T-helper 9 cell (primary cell): ENCODE measurements at regions not wholly inside any gene's neighbourhood (a gene's known extent, or its start where the extent isn't known, plus 50 kb on each side); places are given as distances from the start of the nearest gene placed in this dataset.
"Not testable (repeated sequence)": the region's sequence is repeated elsewhere in the genome, so short reads cannot be mapped to it uniquely, and the experiment has no call there.

ENCODE experiments used
- DNase-seq: peaks from one replicate; pipeline ENCODE4 v3.0.0-alpha.2; 2020

DNA sequence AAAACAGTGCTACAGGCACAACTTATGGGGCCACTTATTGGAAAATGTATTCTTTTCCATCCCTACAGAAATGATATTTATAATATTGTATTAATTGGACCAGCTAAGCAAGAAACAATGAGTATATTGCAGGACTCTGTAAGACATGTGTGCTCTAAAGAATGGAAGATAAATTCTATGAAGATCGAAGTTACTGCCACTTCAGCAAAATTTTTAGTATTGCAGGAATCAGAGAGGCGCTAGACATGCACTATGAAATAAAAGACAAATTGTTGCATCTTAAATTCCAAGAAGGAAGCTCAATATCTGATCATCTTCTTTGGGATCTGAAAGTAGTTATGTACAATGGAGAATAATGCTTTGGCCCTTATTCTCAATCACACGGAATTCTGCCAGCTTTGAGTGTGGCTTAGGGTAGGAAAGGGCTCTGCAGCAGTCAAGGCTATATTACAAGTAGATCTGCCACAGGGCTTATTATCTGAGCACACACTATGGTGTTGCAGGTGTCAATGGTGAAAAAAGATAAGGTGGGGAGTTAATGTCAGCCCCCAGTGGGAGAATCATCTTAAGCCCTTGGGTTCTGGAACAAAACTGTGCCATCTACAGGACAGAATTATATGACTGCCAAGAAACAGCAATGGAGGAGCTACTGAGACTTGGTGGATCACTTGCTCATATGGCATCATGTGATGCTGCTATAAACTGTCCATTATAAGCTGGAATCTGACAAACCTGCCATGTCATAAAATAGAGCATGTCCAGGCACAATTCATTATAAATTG is 334.0 kb upstream of the NDST3 start:
- no peak for DNase-seq

DNA sequence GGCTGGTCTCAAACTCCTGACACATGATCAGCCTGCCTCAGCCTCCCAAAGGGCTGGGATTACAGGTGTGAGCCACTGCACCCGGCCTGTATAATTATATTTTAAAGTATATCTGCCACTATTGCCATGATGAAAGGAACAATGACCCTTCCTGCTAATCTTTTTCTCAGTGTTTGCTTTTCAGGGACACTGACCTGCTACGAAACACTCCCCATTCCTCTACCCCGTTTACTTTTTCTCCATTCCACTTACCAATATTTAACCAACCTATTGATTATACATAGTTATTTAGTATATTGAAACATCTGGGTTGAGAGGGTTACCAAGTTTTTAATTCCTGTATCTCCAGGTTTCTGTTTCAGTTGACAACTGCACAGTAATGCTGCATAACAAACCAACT is 331.9 kb upstream of the NDST3 start:
- no peak for DNase-seq

DNA sequence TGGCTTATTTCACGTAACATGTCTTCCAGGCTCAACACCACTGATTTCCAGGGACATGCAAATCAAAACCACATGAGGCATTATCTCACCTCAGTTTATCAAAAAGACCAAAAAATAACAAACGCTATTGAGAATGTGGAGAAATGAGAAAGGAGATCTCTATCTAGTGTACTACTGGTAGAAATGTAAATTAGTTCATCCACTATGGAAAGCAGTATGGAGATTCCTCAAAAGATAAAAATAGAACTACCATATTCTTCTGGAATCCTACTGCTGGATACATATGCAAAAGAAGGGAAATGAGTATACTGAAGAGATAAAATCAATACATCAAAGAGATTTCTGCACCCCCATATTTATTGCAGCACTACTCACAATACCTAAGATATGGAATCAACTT is 329.6 kb upstream of the NDST3 start:
- no peak for DNase-seq

DNA sequence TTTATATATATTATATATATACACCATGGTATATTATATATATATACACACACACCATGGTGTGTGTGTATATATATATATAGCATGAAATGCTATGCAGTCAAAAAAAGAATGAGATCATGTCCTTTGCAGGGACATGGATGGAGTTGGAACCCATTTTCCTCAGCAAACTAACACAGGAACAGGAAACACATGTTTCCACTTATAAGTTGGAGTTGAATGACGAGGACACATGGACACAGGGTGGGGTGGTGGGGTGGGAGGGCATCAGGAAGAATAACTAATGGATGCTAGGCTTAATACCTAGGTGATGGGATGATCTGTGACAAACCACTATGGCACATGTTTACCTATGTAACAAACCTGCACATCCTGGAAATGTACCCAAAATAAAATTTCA is 293.6 kb upstream of the NDST3 start:
- no peak for DNase-seq

DNA sequence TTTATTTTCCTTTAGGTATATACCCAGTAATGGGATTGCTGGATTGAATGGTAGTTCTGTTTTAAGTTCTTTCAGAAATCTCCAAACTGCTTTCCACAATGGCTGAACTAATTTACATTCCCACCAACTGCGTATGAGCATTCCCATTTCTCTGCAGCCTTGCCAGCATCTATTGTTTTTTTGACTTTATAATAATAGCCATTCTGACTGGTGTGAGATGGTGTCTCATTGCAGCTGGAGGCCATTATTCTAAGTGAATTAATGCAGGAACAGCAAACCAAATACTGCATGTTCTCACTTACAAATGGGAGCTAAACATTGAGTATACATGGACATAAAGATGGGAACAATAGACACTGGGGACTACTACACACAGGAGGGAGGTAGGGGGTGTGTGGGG is 288.9 kb upstream of the NDST3 start:
- DNase-seq = not testable (repeated sequence)

DNA sequence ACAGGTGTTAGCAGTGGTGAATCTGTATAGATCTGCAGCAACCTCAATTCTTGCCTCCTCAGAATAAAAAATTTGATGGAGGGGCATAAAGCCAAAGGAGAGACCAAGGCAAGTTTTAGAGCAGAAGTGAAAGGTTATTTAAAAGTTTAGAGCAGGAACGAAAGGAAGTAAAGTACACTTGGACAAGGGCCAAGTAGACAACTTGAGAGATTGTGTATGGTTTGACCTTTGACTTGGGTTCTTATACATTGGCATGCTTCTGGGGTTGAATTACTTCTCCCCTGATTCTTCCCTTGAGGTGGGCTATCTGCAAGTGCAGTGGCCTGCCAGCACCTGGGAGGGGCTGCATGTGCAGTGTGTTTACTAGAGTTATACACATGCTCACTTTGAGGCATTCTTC is 278.8 kb upstream of the NDST3 start:
- DNase-seq = no peak

DNA sequence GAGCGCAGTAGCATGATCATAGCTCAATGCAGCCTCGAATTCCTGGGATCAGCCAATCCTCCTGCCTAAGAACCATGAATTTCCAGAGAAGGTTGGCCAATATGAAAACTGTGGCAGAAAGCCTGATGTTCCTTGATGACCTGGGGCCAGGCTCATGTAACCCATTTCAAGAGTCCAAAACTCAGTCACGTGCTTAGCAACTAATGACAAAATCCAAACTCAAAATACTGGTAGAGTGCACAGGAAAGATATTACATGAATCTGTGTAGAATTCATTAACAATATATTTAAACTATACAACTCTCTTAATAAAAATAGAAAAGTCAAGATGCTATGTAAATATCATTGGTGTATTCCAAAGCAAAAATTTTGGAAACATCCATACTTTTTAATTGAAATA is 265.7 kb upstream of the NDST3 start:
- no peak for DNase-seq

DNA sequence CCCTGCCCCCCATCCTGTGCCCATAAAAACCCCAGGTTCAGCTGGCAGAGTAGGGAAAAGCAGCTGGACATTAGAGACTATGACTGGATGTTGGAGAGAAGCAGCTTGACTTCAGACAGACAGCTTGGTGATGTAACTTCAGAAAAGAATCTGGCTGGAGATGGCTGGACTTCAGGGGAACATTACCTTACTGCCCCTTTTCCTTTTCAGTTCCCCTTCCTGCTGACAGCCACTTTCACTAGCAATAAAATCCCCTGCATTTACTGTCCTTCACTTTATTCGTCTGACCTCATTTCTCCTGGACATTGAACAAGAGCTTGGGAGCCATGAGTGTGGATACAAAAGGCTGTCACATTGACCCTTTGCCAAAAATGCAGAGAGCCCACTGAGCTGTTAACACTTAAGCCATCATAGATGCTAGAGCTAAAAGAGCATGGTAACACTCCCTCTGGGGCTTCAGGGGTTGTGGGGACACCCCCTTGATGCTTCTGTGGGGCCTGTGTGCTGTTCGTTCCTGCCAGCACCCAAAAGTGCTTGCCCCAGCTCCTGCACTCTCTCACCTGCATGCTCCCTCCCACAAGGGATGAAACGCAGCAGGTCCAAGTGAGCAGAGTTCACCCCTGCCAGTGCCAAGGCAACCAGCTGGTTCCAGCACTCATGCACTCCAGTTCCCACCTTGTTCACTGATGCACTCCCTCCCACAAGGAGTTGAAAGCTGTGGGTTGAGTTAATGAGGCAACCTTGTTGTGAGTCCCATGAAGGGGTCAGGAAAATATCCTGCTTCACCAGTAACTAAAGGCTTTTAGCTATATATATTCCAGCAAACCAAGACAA is 263.8 kb upstream of the NDST3 start:
- DNase-seq = no peak

DNA sequence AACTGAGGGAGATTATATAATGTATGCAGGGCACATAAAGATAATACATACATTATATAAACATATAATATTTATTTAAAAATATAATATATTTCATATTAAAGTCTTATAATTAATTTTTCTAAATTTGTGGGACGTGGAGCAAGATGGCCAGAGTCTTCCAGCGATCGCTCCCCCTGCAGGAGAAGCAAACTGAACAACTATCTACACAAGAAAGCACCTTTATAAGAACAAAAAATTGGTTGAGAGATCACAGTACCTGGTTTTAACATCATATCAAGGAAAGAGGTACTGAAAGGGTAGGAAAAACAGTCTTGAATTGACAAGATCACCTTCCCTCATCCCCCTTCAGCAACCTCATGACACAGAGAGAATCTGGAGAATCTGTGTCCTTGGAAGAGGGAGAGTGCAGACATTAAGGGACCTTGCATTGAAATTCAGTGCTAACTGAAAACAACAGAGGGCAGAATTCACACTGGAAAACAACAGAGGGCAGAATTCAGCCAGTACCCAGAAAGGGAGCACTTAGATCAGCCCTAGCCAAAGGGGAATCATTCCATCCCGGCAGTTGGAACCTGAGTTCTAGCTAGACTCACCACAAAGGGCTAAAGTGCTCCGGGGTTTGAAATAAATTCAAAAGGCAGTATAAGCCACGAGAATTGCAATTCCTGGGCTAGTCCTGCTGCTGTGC is 262.5 kb upstream of the NDST3 start:
- no peak for DNase-seq

DNA sequence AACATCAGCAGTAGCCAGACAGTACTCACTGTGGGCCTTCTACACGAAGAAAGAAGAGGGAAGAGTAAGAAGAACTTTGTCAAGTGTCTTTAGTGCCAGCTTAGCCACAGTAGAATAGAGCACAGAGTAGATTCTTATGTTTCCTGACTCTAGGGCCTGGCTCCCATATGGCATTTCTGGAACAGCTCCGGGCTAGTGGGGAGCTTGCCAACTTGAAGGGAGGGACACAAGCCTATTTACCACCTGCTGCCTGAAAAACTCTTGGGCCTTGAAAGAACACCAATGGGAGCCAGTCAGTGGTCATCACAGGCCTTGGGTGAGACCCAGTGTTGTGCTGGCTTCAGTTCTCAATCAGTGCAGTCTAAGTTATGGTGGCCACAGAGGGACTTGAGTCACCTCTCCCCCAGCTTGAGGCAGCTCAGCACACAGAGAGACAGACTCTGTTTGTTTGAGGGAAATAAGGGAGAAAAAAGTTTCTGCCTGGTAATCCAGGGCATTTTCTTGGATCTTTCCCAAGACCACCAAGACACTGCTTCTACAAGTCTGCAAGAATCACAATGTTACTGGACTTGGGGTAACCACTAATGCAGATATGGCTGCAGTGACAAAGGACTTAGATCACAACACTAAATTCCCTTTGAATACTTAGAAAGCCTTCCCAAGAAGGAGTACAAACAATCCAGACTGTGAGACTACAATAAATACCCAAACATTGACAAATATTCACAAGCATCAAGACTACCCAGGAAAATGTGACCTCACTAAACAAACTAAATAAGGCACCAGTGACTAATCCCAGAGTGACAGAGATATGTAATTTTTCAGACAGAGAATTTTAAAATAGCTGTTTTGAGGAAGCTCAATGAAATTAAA is 261.0 kb upstream of the NDST3 start:
- no peak for DNase-seq

DNA sequence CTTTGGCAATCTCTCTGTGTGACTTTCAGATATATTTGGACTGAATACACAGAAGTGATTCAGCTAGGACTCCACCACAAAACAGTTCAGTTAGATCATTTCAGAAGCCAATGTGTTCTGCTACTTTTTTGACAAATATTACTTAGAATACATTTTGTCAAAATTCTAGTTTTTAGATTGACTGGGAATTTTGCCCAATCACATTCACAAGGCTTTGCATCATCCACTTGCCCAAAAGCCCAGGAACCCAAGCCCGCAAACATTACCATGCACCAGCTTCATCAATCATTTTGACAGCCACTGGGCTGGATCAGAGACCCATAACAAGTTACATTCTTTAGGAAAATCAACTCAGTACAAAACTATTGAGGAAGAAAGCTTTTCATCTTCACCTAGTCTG is 256.6 kb upstream of the NDST3 start:
- no peak for DNase-seq

DNA sequence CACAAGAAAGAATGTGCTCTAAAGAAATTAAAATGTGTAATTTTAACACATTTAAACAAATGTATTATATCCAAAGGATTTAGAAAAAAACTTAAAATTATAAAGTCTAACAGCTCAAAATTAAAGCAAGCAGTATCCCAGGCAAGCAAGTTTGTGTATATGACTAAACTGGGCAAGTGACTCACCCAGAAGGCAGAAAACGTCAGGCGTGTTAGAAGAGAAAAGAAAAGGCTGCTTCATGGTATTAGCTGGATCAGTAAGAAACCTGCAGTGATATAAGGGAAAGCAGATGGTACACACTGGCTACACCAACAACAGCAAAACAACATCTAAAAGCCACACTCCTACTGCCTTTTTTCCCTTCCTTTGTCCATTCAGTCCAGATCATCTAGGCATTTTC is 250.6 kb upstream of the NDST3 start:
- DNase-seq = no peak

DNA sequence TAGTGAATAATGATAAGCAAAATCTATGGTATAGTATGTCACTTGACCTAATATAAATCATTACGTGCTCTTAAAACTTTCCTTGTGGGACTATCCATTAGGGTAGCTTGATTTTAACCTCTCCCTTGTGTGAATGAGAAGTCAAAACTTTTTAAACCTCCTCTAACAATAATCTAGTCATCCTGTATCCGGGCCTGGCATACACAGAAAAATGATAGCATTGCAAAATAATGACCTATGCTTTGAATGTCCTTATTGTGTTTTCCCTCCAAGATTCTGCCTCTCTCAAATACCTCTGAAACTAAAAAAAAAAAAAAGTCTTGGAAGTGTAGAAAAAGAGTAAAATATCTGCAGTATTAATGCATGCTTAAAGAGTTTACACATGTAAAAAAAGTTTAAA is 250.0 kb upstream of the NDST3 start:
- no peak for DNase-seq

DNA sequence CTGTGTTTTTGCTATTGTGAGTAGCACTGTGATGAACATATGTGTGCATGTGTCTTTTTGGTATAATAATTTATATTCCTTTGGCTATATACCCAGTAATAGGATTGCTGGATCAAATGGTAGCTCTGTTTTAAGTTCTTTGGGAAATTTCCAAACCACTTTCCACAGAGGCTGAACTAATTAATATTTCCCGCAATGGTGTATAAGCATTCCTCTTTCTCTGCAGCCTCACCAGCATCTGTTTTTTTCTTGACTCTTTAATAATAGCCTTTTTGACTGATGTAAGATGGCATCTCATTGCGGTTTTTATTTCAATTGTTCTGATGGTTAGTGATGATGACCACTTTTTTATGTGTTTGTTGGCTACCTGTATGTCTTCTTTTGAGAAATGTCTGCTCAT is 247.7 kb upstream of the NDST3 start:
- DNase-seq = no peak

DNA sequence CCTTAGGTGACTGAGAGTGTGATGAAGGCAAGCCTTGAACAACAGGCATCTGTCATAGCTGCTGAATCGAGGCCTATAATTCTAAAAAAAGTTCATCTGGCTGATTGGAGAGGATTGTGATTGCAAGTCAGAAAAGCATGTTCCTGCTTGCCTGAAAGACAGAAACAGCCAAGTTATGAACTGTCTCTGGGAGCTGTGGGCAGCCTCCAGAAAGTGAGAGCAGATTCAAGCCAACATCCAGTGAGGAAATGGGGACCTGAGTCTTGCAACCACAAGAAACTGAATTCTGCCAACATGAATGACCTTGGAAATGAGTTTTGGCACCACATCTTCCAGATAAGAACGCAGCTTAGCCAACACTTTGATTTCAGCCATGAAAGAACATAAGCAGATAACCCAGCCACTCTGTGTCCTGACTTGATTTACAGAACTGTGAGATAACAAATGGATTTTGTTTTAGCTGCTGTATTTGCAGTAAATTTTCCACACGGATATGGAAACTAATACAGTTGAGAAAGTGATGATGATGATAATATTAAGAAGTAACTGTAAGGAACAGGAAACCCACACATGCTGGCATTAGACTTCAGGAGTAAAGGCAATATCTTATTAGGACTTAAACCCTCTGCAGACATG is 240.3 kb upstream of the NDST3 start:
- no peak for DNase-seq

DNA sequence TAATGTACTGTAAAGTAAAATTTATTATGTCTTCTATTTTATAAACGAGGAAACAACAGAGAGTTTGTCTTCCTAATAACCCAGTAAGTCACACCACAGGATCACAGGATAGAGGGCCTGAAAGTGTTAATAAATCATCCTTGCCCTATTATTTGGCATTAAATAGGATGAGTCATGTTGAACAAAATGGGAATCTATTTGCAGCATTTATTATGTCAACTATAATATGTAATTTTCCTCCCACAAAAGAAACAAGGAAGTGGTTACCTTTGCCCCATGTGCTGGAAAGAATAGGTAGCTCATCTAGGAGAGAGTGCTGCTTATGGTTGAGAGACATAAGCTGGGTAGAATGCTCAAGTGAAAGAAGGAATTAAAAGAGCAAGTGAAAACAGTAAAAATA is 237.6 kb upstream of the NDST3 start:
- no peak for DNase-seq

DNA sequence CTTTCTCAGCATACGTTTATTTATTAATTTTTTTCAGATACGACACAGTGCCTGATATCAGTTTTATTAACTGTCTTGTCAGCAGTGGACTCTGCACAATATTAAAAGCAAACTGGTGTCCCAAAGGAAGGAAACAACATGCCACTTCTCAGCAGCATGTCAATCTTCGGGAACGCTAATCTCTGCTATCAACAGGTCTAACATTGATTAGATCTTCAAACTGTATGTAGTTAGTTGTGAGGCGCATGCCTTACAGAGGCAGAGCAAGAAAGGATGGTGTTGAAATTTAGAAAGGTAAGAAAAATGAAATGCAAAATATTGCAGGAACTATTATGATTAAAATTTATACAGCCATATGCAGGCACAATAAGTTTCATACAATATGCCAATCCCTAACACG is 233.7 kb upstream of the NDST3 start:
- no peak for DNase-seq

DNA sequence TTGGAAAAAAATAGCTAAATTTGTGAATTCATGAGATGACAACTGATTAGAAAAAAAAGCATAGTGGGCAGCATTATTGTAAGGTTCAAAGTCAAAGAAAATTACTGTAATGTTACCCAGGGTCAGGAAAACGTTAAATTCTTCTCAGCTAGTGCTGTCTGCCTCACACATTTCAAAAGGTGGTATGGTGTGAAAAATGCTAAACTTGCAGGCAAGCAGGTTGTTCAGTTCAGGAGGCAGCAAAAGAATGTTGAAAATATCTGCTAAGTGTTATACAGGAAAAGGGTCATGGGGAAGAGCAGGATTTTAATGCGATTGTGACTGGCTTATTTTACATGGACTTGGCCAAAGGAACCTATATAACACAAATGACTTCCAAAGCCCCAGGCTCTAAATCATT is 232.5 kb upstream of the NDST3 start:
- DNase-seq = no peak

DNA sequence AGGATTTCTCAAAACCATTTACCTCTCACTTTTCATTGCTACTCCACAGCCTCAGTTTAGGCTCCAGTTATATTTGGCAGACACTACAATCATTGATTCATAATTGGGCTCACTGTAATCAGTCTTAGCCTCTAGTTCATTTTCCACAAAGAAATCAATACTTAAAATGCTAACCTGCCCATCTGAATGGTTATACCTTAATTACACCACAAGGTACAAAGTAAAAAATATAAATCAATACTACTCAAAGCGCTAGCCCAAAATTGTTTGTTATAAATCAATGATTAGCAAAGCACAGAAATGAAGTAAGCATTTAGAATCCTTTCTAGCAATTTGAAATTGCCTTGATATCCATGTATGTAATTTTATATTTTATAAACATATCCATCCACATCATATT is 222.6 kb upstream of the NDST3 start:
- DNase-seq = no peak

DNA sequence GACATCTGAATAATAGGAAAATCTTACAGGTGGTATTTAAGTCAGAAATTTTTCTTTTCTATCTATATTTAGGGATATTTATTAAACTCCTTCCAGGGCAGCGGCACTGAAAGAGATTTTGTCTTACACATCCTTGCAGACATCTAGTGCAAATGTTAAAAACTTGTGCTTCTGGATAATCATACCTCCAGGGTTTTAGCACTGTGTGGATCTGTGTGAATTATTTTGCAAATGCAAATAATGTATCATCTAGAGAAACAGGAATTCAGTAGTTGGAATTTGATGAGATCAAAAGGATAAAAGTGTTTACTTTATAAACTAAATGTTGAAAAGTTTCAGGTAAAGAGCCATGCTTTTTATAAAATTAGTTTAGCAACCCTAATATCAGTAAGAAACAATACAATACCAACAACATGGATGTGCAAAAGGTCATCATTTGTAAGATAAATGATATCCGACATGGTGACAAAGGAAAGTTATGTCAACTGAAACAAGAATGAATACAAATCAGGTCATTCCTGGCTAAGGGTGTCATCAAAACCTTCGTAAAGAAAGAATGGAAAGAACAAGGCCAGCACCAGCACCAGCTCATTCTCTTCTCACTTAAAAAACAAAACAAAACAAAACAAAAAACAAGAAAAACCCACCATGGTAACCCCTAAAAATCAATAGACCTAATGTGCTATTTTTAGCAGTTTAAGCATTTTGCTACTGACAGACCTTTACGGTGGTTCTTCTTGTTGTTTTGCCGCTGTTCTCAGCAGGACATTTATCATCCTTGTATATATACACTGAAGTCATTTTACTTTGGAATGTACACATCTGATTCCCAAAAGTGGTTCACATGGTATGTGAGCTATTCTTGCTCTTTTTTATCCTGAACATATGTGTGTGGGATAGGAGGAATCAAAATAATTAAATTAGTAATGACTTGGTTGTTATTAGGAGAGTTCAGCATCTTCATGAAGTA is 219.7 kb upstream of the NDST3 start:
- no peak for DNase-seq

DNA sequence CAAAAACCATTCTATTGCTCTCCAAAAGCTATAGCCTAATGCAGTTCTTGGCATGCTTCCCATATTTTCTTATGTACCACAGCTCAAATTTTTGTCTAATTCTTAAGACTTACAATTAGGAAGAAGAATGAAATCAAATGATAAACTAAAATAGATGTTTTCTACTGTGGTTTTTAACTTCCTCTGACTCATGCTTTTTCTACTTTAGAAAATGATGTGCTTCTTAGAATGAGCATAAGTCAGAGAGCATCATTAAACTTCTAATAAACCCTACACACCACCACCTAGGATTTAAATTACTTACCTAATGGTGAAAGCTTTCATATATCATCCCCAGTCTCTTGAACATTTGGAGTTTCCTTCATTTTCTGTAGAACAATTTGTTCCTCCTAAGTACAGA is 217.0 kb upstream of the NDST3 start:
- DNase-seq = no peak
